Heart left ventricle (tissue), 13 donors: ENCODE measurements at regions not wholly inside any gene's neighbourhood (a gene's known extent, or its start where the extent isn't known, plus 50 kb on each side); places are given as distances from the start of the nearest gene placed in this dataset.

Experiments used
- CTCF ChIP-seq, 12 donors: fragments of 200-600 bp; sonication (generic) in 4 of 12; IDR thresholded peaks; one replicate each; pipeline versions ENCODE4 v1.5.0 to v1.8.0; 2018 to 2022; ENCODE audit warnings: antibody characterized with exemption in 12 of 12, mild to moderate bottlenecking in 5 of 12
- POLR2A ChIP-seq, 2 donors: fragments of 450-650 bp; IDR thresholded peaks; one replicate each; pipeline ENCODE4 v1.6.1; 2017; ENCODE audit warnings: antibody characterized with exemption in 2 of 2, mild to moderate bottlenecking in 2 of 2, moderate library complexity in 2 of 2
- donor health status: ischemic (EF 13 %, LVEDD 7.1; RV severe dilation, severe dysfunction).
- donor health status: DM: no; HTN: yes; CAD: no.
- donor health status: DM: no; HTN: no; CAD: no.
- donor health status: ischemic (EF 25% LVEDD 6.9; RV normal size, moderate dysfunction).
- donor health status: ischemic (EF 25% LVEDD 5.7; RV mildly dilated, moderate dysfunction).
- donor health status: ischemic (EF 35%, LVEDD 5.7; RV mildly dilated, moderate dysfunction).
- donor health status: nonischemic (EF 11% LVEDD 7.7; RV severe dilation, severe dysfunction).
- donor health status: DM: yes; HTN: yes; CAD: no.
- donor health status: PGD.
- donor health status: ischemic (EF 29% LVEDD 5.4; RV normal size, mild dysfunction).
- donor health status: nonischemic (EF 23%, LVEDD 6.1; RV moderate dilation, normal function).

- TF ChIP-seq CTCF (IDR thresholded peaks at IDR 0.05) = no peak
- TF ChIP-seq POLR2A (IDR thresholded peaks at IDR 0.05) = no peak
Observed at GRCh38 chr1:181249186-181249585, 160.7 kb downstream of the IER5 start.
